H1 (cell line): ENCODE measurements at regions not wholly inside any gene's neighbourhood (a gene's known extent, or its start where the extent isn't known, plus 50 kb on each side); places are given as distances from the start of the nearest gene placed in this dataset.

ENCODE experiments used
- CTCF ChIA-PET: fragments of 300-600 bp; sonication (Branson Sonifier 250); formaldehyde crosslinking; loops from one replicate; lab custom pipeline; 2021; ENCODE audit not compliant: partially characterized antibody; lab: Charles Lee
- POLR2A ChIA-PET: fragments of 300-600 bp; sonication (Branson Sonifier 250); formaldehyde crosslinking; loops from one replicate; lab custom pipeline; 2021; ENCODE audit warnings: inconsistent platforms; ENCODE audit not compliant: partially characterized antibody; lab: Charles Lee
- DNase-seq, 2 experiments: peaks; one replicate each; pipeline versions ENCODE4 v3.0.0 to v3.0.0-alpha.2; 2010 to 2022; ENCODE audit warnings: low spot score in 2 of 2, low read depth in 1 of 2, mixed read lengths in 1 of 2
- FAIRE-seq: peaks from 2 replicates; lab custom pipeline; 2011; peaks lifted over from hg19 to GRCh38; lab: Jason Lieb, UNC
- H2AFZ ChIP-seq: 2 replicates; pipeline ENCODE4 v1.8.1; 2012; ENCODE audit warnings: low read length, inconsistent platforms
- H2AK5ac ChIP-seq: 2 replicates; pipeline ENCODE4 v1.6.1; 2013; ENCODE audit warnings: low read depth, low read length
- H2BK120ac ChIP-seq: replicated peaks from 2 replicates; pipeline ENCODE3; 2013; ENCODE audit warnings: low read depth, low read length, inconsistent platforms
- H2BK12ac ChIP-seq: 2 replicates; pipeline ENCODE4 v1.6.1; 2013; ENCODE audit warnings: low read depth, low read length
- H2BK15ac ChIP-seq: 2 replicates; pipeline ENCODE4 v1.6.1; 2013; ENCODE audit warnings: low read length
- H2BK20ac ChIP-seq: 2 replicates; pipeline ENCODE4 v1.6.1; 2013; ENCODE audit warnings: low read length
- H2BK5ac ChIP-seq: 2 replicates; pipeline ENCODE4 v1.6.1; 2013; ENCODE audit warnings: low read depth, low read length
- H3K14ac ChIP-seq: 2 replicates; pipeline ENCODE4 v1.6.1; 2013; ENCODE audit warnings: inconsistent platforms; ENCODE audit not compliant: insufficient read length
- H3K18ac ChIP-seq: 2 replicates; pipeline ENCODE4 v1.6.1; 2013; ENCODE audit warnings: low read length; ENCODE audit errors: extremely low read depth
- H3K23ac ChIP-seq: 2 replicates; pipeline ENCODE4 v1.6.1; 2013; ENCODE audit warnings: inconsistent platforms; ENCODE audit not compliant: insufficient read length
- H3K23me2 ChIP-seq: 2 replicates; pipeline ENCODE4 v1.6.1; 2013; ENCODE audit warnings: low read depth, low read length
- H3K27ac ChIP-seq: 2 replicates; pipeline ENCODE4 v1.6.1; 2011; ENCODE audit warnings: low read depth, low read length, inconsistent platforms
- H3K27me3 ChIP-seq, 4 experiments: replicated peaks in 1 of 4; 1 replicate in 1 of 4; 2 replicates in 3 of 4; pipeline versions ENCODE4 v1.6.1 to v1.8.1; 2011 to 2013; ENCODE audit warnings: low read length in 3 of 4, mild to moderate bottlenecking in 3 of 4, inconsistent platforms in 2 of 4, mixed read lengths in 2 of 4, moderate library complexity in 1 of 4; ENCODE audit not compliant: control insufficient read depth in 3 of 4, insufficient read depth in 3 of 4; ENCODE audit errors: extremely low read depth in 1 of 4
- H3K36me3 ChIP-seq, 4 experiments: 2 replicates each; pipeline versions ENCODE4 v1.6.1 to v1.8.1; 2011 to 2013; ENCODE audit warnings: mild to moderate bottlenecking in 4 of 4, low read length in 3 of 4, moderate library complexity in 2 of 4, control low read depth in 1 of 4, inconsistent platforms in 1 of 4; ENCODE audit not compliant: insufficient read depth in 4 of 4, control insufficient read depth in 2 of 4
- H3K4ac ChIP-seq: replicated peaks from 2 replicates; pipeline ENCODE3; 2013; ENCODE audit warnings: low read length, low read depth, mixed read lengths, inconsistent platforms; ENCODE audit not compliant: insufficient read length
- H3K4me1 ChIP-seq, 4 experiments: replicated peaks in 1 of 4; 1 replicate in 1 of 4; 2 replicates in 3 of 4; pipeline versions ENCODE4 v1.6.1 to v1.8.1; 2011 to 2013; ENCODE audit warnings: low read length in 3 of 4, inconsistent platforms in 2 of 4, mixed read lengths in 1 of 4; ENCODE audit not compliant: insufficient read depth in 4 of 4, control insufficient read depth in 3 of 4
- H3K4me2 ChIP-seq, 2 experiments: 2 replicates each; pipeline versions ENCODE4 v1.6.1 to v1.8.1; 2011 to 2013; ENCODE audit warnings: low read depth in 2 of 2, low read length in 2 of 2, control low read depth in 1 of 2, inconsistent platforms in 1 of 2, mild to moderate bottlenecking in 1 of 2; ENCODE audit not compliant: insufficient read depth in 1 of 2
- H3K4me3 ChIP-seq, 4 experiments: fragments of 200-600, 300-600 bp in 1 of 4; sonication (generic), shearing (Covaris generic), sonication (Bioruptor Twin) in 1 of 4; 2 replicates each; pipeline versions ENCODE4 v1.5.1 to v1.8.1; 2011 to 2016; ENCODE audit warnings: low read length in 4 of 4, low read depth in 3 of 4, control low read depth in 2 of 4, inconsistent platforms in 2 of 4, mild to moderate bottlenecking in 2 of 4, mixed read lengths in 1 of 4, moderate library complexity in 1 of 4; ENCODE audit not compliant: insufficient read depth in 2 of 4; ENCODE audit errors: extremely low read depth in 1 of 4
- H3K56ac ChIP-seq: replicated peaks from 2 replicates; pipeline ENCODE3; 2013; ENCODE audit warnings: low read depth, mild to moderate bottlenecking, mixed read lengths, low read length, inconsistent platforms; ENCODE audit not compliant: insufficient read length
- H3K79me1 ChIP-seq: 2 replicates; pipeline ENCODE4 v1.6.1; 2013; ENCODE audit warnings: low read depth, low read length, control low read depth
- H3K79me2 ChIP-seq, 2 experiments: 2 replicates each; pipeline versions ENCODE4 v1.6.1 to v1.8.1; 2012 to 2013; ENCODE audit warnings: low read length in 2 of 2, mild to moderate bottlenecking in 2 of 2, inconsistent platforms in 1 of 2; ENCODE audit not compliant: insufficient read depth in 2 of 2, control insufficient read depth in 1 of 2
- H3K9ac ChIP-seq, 4 experiments: replicated peaks in 1 of 4; 1 replicate in 1 of 4; 2 replicates in 3 of 4; pipeline versions ENCODE4 v1.6.1 to v1.8.1; 2011 to 2013; ENCODE audit warnings: low read depth in 3 of 4, low read length in 3 of 4, control low read depth in 2 of 4, mild to moderate bottlenecking in 2 of 4, moderate library complexity in 2 of 4, inconsistent platforms in 1 of 4; ENCODE audit errors: extremely low read depth in 1 of 4
- H3K9me3 ChIP-seq, 2 experiments: 2 replicates each; pipeline versions ENCODE4 v1.6.1 to v1.8.1; 2012 to 2013; ENCODE audit warnings: mild to moderate bottlenecking in 2 of 2, moderate library complexity in 2 of 2, control low read depth in 1 of 2, inconsistent platforms in 1 of 2, low read depth in 1 of 2, low read length in 1 of 2, mixed read lengths in 1 of 2; ENCODE audit not compliant: insufficient read depth in 2 of 2
- H4K20me1 ChIP-seq, 2 experiments: replicated peaks in 1 of 2; 2 replicates each; pipeline versions ENCODE3 to v1.8.1; 2011 to 2013; ENCODE audit warnings: inconsistent platforms in 2 of 2, low read length in 2 of 2, mild to moderate bottlenecking in 1 of 2; ENCODE audit not compliant: insufficient read depth in 2 of 2, control insufficient read depth in 1 of 2
- H4K5ac ChIP-seq: 2 replicates; pipeline ENCODE4 v1.6.1; 2013; ENCODE audit warnings: low read length, low read depth, mixed read lengths, inconsistent platforms; ENCODE audit not compliant: insufficient read length
- H4K8ac ChIP-seq: 2 replicates; pipeline ENCODE4 v1.8.0; 2013; ENCODE audit warnings: mild to moderate bottlenecking, moderate library complexity, low read length, inconsistent platforms; ENCODE audit not compliant: insufficient read depth; ENCODE audit errors: extremely low read depth
- H4K91ac ChIP-seq: replicated peaks from 2 replicates; pipeline ENCODE3; 2013; ENCODE audit warnings: low read length, mixed read lengths, inconsistent platforms; ENCODE audit not compliant: insufficient read length
- HDAC2 ChIP-seq, 2 experiments: fragments of 300-600 bp in 1 of 2; sonication (generic) in 1 of 2; IDR thresholded peaks; 2 replicates each; pipeline ENCODE4 v1.6.1; 2011 to 2012; ENCODE audit warnings: low read depth in 2 of 2, low read length in 2 of 2, mild to moderate bottlenecking in 2 of 2, moderate library complexity in 2 of 2, borderline replicate concordance in 1 of 2, inconsistent platforms in 1 of 2
- RNF2 ChIP-seq: fragments of 200-900, 300-1000 bp; sonication (generic); IDR thresholded peaks from 2 replicates; pipeline ENCODE4 v1.7.1; 2016; ENCODE audit warnings: borderline replicate concordance, low read depth, mild to moderate bottlenecking, antibody characterized with exemption, low read length; ENCODE audit not compliant: poor library complexity, severe bottlenecking; ENCODE audit errors: missing control alignments
- WGBS, 2 experiments: shearing (Covaris generic) in 1 of 2; methylation state at CpG; one replicate each; pipeline versions ENCODE4 v1.1.6 to v1.1.7; 2013 to 2015; ENCODE audit warnings: low lambda C conversion rate in 2 of 2, mixed read lengths in 2 of 2, inconsistent platforms in 1 of 2, low coverage in 1 of 2, missing lambda C conversion rate in 1 of 2; ENCODE audit not compliant: insufficient replicate concordance in 2 of 2, insufficient coverage in 1 of 2, insufficient read length in 1 of 2; ENCODE audit errors: extremely low coverage in 1 of 2, missing lambda C conversion rate in 1 of 2; 5-methylcytosine and 5-hydroxymethylcytosine counted together

DNA sequence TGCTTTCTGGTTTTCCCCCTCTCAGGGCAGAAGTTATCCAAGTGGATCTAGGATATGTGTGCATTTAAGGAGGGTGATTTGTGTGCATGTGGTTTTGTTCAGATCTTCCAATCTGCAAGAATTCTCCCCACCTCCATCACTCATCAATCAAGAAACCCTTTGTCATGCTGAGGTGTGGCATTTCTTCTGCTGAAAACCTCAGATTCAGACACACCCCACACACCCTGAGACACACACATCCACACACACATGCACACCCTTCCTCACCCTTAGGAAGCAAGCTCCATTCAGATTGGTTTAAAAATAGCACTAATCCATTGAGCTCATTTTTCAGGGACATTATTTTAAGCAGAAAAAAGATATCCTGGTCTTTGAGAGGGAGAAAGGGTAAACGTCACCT is 106.1 kb upstream of the HSD17B12 start:
- no peak overlapping the region for H4K5ac ChIP-seq
- no peaks in the 10 kb centered on the region for H3K79me1 ChIP-seq
- H3K9me3 ChIP-seq = no peaks in the 10 kb centered on the region
- H3K23ac ChIP-seq = no peak overlapping the region
- no peak overlapping the region for H3K4ac ChIP-seq
- ChIA-PET POLR2A (interaction anchor here (0.9 kb wide), 1 partner anchor 17 kb away, joined by 4 read pairs; no protein-coding TSS in a partner anchor), CTCF (interaction anchor here (0.6 to 34.3 kb wide), 13 partner anchors 2 to 277 kb away, joined by 3 to 1064 read pairs (median 5); no protein-coding TSS in a partner anchor)
- no peak for DNase-seq
- peak overlapping the region; percentile 98 to 99; a peak in 3 of 4 replicates for H3K4me2 ChIP-seq
- H2BK120ac ChIP-seq = no peak overlapping the region
- H2BK12ac ChIP-seq = no peak overlapping the region
- peaks cover 5 to 19% (median 6%) of the 10 kb centered on the region in 4 experiments for H3K4me1 ChIP-seq
- no peaks in the 10 kb centered on the region for H3K79me2 ChIP-seq
- H2BK15ac ChIP-seq = no peak overlapping the region
- no peak for FAIRE-seq
- H4K91ac ChIP-seq = no peak overlapping the region
- TF ChIP-seq HDAC2 (IDR thresholded peaks at IDR 0.05; ENCODE audit: borderline replicate concordance in 1 of 2, low read depth in 2 of 2, low read length in 2 of 2) (no peak), RNF2 (peak; percentile 8)
- no peak overlapping the region for H3K18ac ChIP-seq
- H2BK20ac ChIP-seq = no peak overlapping the region
- peaks cover 12% of the 10 kb centered on the region; the same call in 1 of the 2 replicates for H3K23me2 ChIP-seq
- H3K4me3 ChIP-seq = peak overlapping the region in 1 of 4 experiments; percentile 64; a peak in 3 of 8 replicates
- WGBS, 2 experiments = 17% methylated on average over 1 of the region's 1 CpG; no CpG with 5 or more reads in 1 of the 2 experiments
- no peak overlapping the region for H3K56ac ChIP-seq
- peaks cover 50 to 75% (median 67%) of the 10 kb centered on the region in 4 experiments for H3K27me3 ChIP-seq
- H2AFZ ChIP-seq = no peak overlapping the region
- H4K8ac ChIP-seq = no peak overlapping the region
- H3K27ac ChIP-seq = no peak overlapping the region
- peaks cover 2 to 7% of the 10 kb centered on the region in 2 experiments for H4K20me1 ChIP-seq
- no peak overlapping the region for H3K9ac ChIP-seq
- H2AK5ac ChIP-seq = no peak overlapping the region
- H2BK5ac ChIP-seq = no peak overlapping the region
- H3K36me3 ChIP-seq = no peaks in the 10 kb centered on the region
- no peak overlapping the region for H3K14ac ChIP-seq
